ENCODE measurements at regions not wholly inside any gene's neighbourhood (a gene's known extent, or its start where the extent isn't known, plus 50 kb on each side); places are given as distances from the start of the nearest gene placed in this dataset.

- Histone ChIP-seq H3K4me3 (no peak overlapping the region), H3K27ac (no peak overlapping the region), H3K36me3 (ENCODE audit: insufficient read depth, low read length) (no peaks in the 10 kb centered on the region), H3K9ac (ENCODE audit: insufficient read length) (no peak overlapping the region), H3K9me3 (ENCODE audit: low read depth, low read length) (no peaks in the 10 kb centered on the region)
- no peak for TF ChIP-seq POLR2AphosphoS5 (IDR thresholded peaks at IDR 0.05; ENCODE audit: borderline replicate concordance, low read depth, low read length)
- no peak for TF ChIP-seq FOXP2 (optimal IDR thresholded peaks at IDR 0.05; ENCODE audit: control extremely low read depth, extremely low read length, insufficient read depth)
- TF ChIP-seq EZH2 (IDR thresholded peaks at IDR 0.05) = no peak
- DNase-seq (ENCODE audit: low read depth, low spot score) = no peak
Observed at GRCh38 chr1:163837206-163837605, 515.5 kb downstream of the NUF2 start.

- no peaks in the 10 kb centered on the region for H3K36me3 ChIP-seq (ENCODE audit: insufficient read depth, low read length)
- H3K9ac ChIP-seq (ENCODE audit: insufficient read length) = no peak overlapping the region
- no peak overlapping the region for H3K4me3 ChIP-seq
- TF ChIP-seq FOXP2 (optimal IDR thresholded peaks at IDR 0.05; ENCODE audit: control extremely low read depth, extremely low read length, insufficient read depth) (no peak), POLR2AphosphoS5 (IDR thresholded peaks at IDR 0.05; ENCODE audit: borderline replicate concordance, low read depth, low read length) (no peak), EZH2 (IDR thresholded peaks at IDR 0.05) (no peak)
- DNase-seq (ENCODE audit: low read depth, low spot score) = no peak
- H3K9me3 ChIP-seq (ENCODE audit: low read depth, low read length) = no peaks in the 10 kb centered on the region
- no peak overlapping the region for H3K27ac ChIP-seq
Observed at GRCh38 chr1:163842571-163842970, 520.8 kb downstream of the NUF2 start.

- Histone ChIP-seq H3K9me3 (ENCODE audit: low read depth, low read length) (no peaks in the 10 kb centered on the region), H3K27ac (no peak overlapping the region), H3K4me3 (no peak overlapping the region), H3K9ac (ENCODE audit: insufficient read length) (no peak overlapping the region), H3K36me3 (ENCODE audit: insufficient read depth, low read length) (no peaks in the 10 kb centered on the region)
- DNase-seq (ENCODE audit: low read depth, low spot score) = no peak
- TF ChIP-seq FOXP2 (optimal IDR thresholded peaks at IDR 0.05; ENCODE audit: control extremely low read depth, extremely low read length, insufficient read depth) = no peak
- TF ChIP-seq EZH2 (IDR thresholded peaks at IDR 0.05) = no peak
- TF ChIP-seq POLR2AphosphoS5 (IDR thresholded peaks at IDR 0.05; ENCODE audit: borderline replicate concordance, low read depth, low read length) = no peak
Observed at GRCh38 chr1:163844459-163844858, 522.7 kb downstream of the NUF2 start.

- Histone ChIP-seq H3K9me3 (ENCODE audit: low read depth, low read length) (no peaks in the 10 kb centered on the region), H3K9ac (ENCODE audit: insufficient read length) (no peak overlapping the region), H3K27ac (no peak overlapping the region), H3K4me3 (no peak overlapping the region), H3K36me3 (ENCODE audit: insufficient read depth, low read length) (no peaks in the 10 kb centered on the region)
- DNase-seq (ENCODE audit: low read depth, low spot score) = no peak
- no peak for TF ChIP-seq FOXP2 (optimal IDR thresholded peaks at IDR 0.05; ENCODE audit: control extremely low read depth, extremely low read length, insufficient read depth)
- TF ChIP-seq POLR2AphosphoS5 (IDR thresholded peaks at IDR 0.05; ENCODE audit: borderline replicate concordance, low read depth, low read length) = no peak
- TF ChIP-seq EZH2 (IDR thresholded peaks at IDR 0.05) = no peak
Observed at GRCh38 chr1:163845279-163845678, 523.5 kb downstream of the NUF2 start.

GRCh38 chr1:163863731-163864130, 542.0 kb downstream of the NUF2 start:
- TF ChIP-seq FOXP2 (optimal IDR thresholded peaks at IDR 0.05; ENCODE audit: control extremely low read depth, extremely low read length, insufficient read depth) (no peak), EZH2 (IDR thresholded peaks at IDR 0.05) (no peak), POLR2AphosphoS5 (IDR thresholded peaks at IDR 0.05; ENCODE audit: borderline replicate concordance, low read depth, low read length) (no peak)
- no peak for DNase-seq (ENCODE audit: low read depth, low spot score)
- no peaks in the 10 kb centered on the region; the same call in 1 of the 2 replicates for H3K9me3 ChIP-seq (ENCODE audit: low read depth, low read length)

GRCh38 chr1:163864207-163864606, 542.5 kb downstream of the NUF2 start:
- Histone ChIP-seq H3K27ac (no peak overlapping the region), H3K9ac (ENCODE audit: insufficient read length) (no peak overlapping the region), H3K9me3 (ENCODE audit: low read depth, low read length) (no peaks in the 10 kb centered on the region; the same call in 1 of the 2 replicates), H3K4me3 (no peak overlapping the region), H3K36me3 (ENCODE audit: insufficient read depth, low read length) (no peaks in the 10 kb centered on the region)
- DNase-seq (ENCODE audit: low read depth, low spot score) = no peak
- no peak for TF ChIP-seq POLR2AphosphoS5 (IDR thresholded peaks at IDR 0.05; ENCODE audit: borderline replicate concordance, low read depth, low read length)
- TF ChIP-seq EZH2 (IDR thresholded peaks at IDR 0.05) = no peak
- TF ChIP-seq FOXP2 (optimal IDR thresholded peaks at IDR 0.05; ENCODE audit: control extremely low read depth, extremely low read length, insufficient read depth) = no peak

More at GRCh38 chr1:163863731-163864130, 542.0 kb downstream of the NUF2 start:
- Histone ChIP-seq H3K9ac (ENCODE audit: insufficient read length) (no peak overlapping the region), H3K36me3 (ENCODE audit: insufficient read depth, low read length) (no peaks in the 10 kb centered on the region), H3K4me3 (no peak overlapping the region), H3K27ac (no peak overlapping the region)

- no peak overlapping the region for H3K27ac ChIP-seq
- H3K4me3 ChIP-seq = no peak overlapping the region
- no peaks in the 10 kb centered on the region for H3K36me3 ChIP-seq (ENCODE audit: insufficient read depth, low read length)
- no peak for TF ChIP-seq POLR2AphosphoS5 (IDR thresholded peaks at IDR 0.05; ENCODE audit: borderline replicate concordance, low read depth, low read length)
- TF ChIP-seq EZH2 (IDR thresholded peaks at IDR 0.05) = no peak
- TF ChIP-seq FOXP2 (optimal IDR thresholded peaks at IDR 0.05; ENCODE audit: control extremely low read depth, extremely low read length, insufficient read depth) = no peak
- H3K9ac ChIP-seq (ENCODE audit: insufficient read length) = no peak overlapping the region
- no peaks in the 10 kb centered on the region; the same call in 1 of the 2 replicates for H3K9me3 ChIP-seq (ENCODE audit: low read depth, low read length)
- DNase-seq (ENCODE audit: low read depth, low spot score) = no peak
Observed at GRCh38 chr1:163866564-163866963, 544.8 kb downstream of the NUF2 start.

- H3K9me3 ChIP-seq (ENCODE audit: low read depth, low read length) = no peaks in the 10 kb centered on the region; the same call in 1 of the 2 replicates
- DNase-seq (ENCODE audit: low read depth, low spot score) = no peak
Observed at GRCh38 chr1:163870666-163871065, 548.9 kb downstream of the NUF2 start.

GRCh38 chr1:163872067-163872466, 550.3 kb downstream of the NUF2 start:
- DNase-seq (ENCODE audit: low read depth, low spot score) = no peak
- H3K9me3 ChIP-seq (ENCODE audit: low read depth, low read length) = no peaks in the 10 kb centered on the region; the same call in 1 of the 2 replicates
- no peak for TF ChIP-seq POLR2AphosphoS5 (IDR thresholded peaks at IDR 0.05; ENCODE audit: borderline replicate concordance, low read depth, low read length)
- no peak for TF ChIP-seq FOXP2 (optimal IDR thresholded peaks at IDR 0.05; ENCODE audit: control extremely low read depth, extremely low read length, insufficient read depth)
- TF ChIP-seq EZH2 (IDR thresholded peaks at IDR 0.05) = no peak

More at GRCh38 chr1:163870666-163871065, 548.9 kb downstream of the NUF2 start:
- Histone ChIP-seq H3K4me3 (no peak overlapping the region), H3K9ac (ENCODE audit: insufficient read length) (no peak overlapping the region), H3K36me3 (ENCODE audit: insufficient read depth, low read length) (no peaks in the 10 kb centered on the region), H3K27ac (no peak overlapping the region)
- TF ChIP-seq EZH2 (IDR thresholded peaks at IDR 0.05) (no peak), POLR2AphosphoS5 (IDR thresholded peaks at IDR 0.05; ENCODE audit: borderline replicate concordance, low read depth, low read length) (no peak), FOXP2 (optimal IDR thresholded peaks at IDR 0.05; ENCODE audit: control extremely low read depth, extremely low read length, insufficient read depth) (no peak)

More at GRCh38 chr1:163872067-163872466, 550.3 kb downstream of the NUF2 start:
- no peaks in the 10 kb centered on the region for H3K36me3 ChIP-seq (ENCODE audit: insufficient read depth, low read length)
- H3K27ac ChIP-seq = no peak overlapping the region
- H3K9ac ChIP-seq (ENCODE audit: insufficient read length) = no peak overlapping the region
- H3K4me3 ChIP-seq = no peak overlapping the region
